Ecto neural progenitor cell (in vitro differentiated cells): ENCODE measurements at regions not wholly inside any gene's neighbourhood (a gene's known extent, or its start where the extent isn't known, plus 50 kb on each side); places are given as distances from the start of the nearest gene placed in this dataset.
"Not testable (repeated sequence)": the region's sequence is repeated elsewhere in the genome, so short reads cannot be mapped to it uniquely, and the experiment has no call there.

ENCODE experiments used
- DNase-seq: peaks from one replicate; pipeline ENCODE4 v3.0.0-alpha.2; 2018; ENCODE audit warnings: low spot score

DNA sequence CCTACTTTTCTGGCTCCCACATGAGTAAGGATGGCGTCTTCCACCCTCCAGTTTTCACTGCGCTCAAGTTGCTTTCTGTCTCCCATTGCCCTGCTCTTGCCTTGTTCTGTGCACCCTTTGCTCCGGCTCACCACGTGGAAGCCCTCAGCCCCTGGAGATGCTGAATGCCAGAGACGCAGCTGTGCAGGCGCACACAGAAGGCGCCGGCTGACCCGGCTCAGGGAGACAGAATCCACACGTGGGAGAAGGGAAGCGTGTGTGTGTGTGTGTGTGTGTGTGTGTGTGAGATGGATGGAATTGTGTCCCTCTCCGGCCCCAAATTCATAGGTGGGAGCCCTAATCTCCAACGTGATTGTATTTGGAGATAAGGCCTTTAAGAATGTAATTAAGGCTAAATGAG, 118.2 kb upstream of the ERRFI1 start:
- no peak for DNase-seq

DNA sequence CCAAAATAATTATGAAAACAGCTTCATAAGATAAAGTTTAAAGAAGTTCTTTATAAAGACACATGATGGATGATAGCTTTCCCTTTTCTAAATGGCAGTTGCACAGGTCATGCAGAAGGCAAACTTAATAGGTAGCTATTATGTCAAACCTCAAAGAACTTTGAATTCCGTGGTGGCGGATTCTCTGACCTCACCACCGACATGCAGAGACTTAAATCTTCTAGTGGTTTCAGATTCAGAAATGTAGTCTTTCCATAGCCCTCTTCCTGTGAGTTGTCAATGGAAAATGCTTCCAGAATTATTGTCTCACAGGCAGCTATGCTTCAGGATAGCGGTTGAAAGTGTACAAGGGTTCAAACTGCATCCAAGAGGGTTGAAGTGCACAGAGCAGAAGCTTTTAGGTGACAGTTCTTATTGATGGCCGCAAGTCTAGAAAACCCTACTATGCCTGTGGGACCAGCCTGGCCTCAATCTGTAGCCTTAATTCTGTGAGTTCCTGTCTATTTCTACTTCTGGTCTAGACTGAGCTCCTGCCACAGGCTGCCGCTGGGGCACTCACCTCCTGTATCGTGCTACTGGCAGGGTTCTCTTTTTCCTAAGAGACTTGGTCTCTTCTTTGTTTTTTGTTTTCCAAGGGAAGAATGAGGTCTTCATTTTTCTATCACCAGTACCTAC, 117.0 kb upstream of the ERRFI1 start:
- DNase-seq = no peak

DNA sequence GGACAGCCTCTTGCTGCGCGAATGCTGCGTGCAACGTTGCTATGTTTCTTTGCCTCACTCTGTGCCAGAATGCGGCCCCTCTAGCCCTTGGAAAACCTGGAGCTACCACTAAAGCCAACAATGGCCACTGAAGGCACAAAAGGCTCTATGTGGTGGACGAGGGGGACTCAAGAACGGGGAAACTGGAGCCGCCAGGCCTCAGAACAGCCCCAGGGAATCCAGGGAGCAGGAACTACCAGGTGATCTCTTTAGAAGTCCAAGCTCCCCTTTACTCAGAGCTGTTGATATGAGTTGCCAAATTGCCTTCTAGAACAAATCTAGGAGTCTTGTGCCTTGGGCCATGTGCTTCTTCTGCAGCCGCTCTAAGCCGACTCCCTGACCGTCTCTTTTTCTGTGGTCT, 113.8 kb upstream of the ERRFI1 start:
- no peak for DNase-seq

DNA sequence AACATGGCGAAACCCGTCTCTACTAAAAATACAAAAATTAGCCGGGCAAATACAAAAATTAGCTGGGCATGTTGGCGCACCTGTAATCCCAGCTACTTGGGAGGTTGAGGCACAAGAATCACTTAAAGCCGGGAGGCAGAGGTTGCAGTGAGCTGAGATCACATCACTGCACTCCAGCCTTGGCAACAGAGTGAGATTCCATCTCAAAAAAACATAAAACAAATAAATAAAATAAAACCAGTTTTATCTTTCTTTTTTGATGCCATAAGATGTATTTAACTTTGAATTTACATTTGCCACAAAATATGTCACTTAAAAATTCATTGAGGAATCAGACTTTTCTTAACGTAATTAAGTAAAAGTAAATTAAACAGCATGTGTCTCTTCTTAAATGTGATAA, 113.3 kb upstream of the ERRFI1 start:
- DNase-seq = no peak

DNA sequence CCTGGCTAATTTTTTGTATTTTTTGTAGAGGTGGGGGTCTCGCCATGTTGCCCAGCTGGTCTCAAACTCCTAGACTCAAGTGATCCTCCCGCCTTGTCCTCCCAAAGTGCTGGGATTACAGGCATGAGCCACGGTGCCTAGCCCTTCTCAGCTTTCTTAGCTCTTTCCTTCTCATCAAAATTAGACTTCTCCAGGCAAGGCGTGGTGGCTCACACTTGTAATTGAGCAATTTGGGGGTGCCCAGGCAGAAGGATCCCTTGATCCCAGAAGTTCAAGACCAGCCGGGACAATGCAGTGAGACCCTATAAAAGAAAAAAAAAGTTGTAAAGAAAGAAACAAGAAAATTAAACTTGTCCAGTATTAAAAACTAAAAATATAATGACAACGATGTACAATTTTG, 112.6 kb upstream of the ERRFI1 start:
- DNase-seq = no peak

DNA sequence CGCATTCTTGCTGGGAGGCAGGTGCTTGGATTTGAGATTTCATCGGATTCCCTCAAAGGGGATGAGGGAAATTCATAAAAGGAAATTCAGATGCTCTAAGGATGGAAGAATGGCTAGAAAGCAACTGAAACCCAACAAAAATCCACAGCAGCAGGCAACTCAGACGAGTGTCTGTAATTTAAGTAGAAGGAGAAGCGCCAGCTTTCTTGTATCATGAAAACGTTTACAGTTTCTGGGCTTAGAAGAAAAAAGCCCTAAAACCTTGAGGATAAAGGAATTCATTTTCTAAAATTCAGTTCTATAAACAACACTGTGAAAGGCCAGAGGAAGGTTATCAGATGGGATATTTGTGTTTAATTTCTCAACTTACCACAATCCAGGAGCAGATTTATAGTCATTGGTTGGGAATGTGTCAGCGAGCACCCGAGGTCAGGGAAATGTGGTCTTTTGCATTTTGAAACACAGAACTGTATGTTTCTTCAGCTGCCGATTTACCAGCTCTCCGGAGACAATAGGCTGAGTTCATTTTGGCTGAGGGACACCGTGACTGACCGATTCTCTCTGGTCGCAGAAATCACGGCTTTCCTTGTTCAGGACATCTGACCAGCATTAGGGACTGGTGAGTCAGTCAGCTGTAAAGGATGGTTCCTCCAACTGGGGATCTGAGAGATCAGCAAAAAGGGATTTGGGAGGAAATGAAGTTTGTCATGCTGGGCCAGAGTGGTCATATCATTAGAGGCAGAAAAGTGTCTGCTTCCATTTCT, 111.6 kb upstream of the ERRFI1 start:
- DNase-seq = peak; percentile 70

DNA sequence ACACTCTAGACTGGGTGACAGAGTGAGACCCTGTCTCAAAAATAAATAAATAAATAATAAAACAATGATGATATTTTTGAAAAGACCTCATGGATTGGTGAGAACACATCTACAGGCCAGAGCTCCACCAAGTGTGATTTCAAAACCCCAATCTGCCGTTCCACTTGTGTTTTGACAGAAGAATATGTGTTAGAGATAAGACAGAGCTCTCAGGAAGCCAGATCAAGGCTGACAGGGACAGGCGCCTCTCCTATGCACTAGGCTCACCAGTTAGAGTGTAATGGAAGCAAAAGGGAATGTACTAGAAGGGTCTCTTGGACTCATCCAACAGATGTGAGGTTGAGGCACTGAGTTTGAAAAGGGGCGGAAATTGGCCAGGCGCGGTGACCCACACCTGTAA, 110.7 kb upstream of the ERRFI1 start:
- DNase-seq = no peak

DNA sequence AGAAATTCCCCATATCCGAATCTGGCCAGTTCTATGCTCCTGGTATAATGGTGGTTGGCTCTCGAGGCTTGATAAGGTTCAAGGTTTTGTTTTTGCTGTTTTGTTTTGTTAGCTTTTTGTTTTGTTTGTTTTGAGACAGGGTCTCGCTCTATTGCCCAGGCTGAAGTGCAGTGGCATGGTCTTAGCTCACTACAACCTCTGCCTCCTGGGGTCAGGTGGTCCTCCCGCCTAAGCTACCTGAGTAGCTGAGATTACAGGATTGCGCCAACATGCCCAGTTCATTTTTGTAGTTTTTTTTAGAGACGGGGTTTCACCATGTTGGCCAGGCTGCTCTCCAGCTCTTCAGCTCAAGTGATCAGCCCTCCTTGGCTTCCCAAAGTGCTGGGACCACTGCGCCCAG, 109.1 kb upstream of the ERRFI1 start:
- no peak for DNase-seq

DNA sequence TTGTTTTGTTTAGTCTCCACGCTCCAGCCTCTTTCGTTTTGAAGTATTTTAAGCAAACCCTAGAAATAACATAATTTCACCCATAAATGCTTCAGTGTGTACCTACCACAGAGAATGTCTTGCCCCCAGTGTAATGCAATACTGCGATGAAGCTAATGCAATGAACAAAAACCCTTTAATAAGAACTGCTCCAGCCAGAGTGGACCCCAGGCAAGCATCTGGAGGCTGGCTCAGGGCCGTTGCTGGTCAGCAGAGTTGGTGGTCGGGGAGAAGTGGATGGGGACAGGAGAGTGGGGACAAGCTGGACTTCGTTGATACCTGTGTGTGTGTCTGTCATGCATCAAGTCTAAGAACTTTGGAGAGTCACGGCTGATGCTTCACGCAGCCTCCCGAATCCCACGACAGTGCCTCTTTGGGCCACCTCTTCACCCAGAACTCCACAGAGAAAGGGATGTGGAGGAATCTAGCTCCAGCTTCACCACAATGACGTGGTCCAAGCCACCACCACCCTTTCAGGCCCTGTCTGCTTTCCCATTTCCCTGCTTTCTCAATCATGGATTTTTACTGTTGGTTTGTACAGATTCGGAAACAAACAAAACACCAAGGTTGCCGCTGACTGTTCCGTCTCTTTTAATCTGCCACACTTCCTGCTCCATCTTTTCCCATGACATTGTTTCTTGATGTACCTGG, 108.6 kb upstream of the ERRFI1 start:
- DNase-seq = no peak

DNA sequence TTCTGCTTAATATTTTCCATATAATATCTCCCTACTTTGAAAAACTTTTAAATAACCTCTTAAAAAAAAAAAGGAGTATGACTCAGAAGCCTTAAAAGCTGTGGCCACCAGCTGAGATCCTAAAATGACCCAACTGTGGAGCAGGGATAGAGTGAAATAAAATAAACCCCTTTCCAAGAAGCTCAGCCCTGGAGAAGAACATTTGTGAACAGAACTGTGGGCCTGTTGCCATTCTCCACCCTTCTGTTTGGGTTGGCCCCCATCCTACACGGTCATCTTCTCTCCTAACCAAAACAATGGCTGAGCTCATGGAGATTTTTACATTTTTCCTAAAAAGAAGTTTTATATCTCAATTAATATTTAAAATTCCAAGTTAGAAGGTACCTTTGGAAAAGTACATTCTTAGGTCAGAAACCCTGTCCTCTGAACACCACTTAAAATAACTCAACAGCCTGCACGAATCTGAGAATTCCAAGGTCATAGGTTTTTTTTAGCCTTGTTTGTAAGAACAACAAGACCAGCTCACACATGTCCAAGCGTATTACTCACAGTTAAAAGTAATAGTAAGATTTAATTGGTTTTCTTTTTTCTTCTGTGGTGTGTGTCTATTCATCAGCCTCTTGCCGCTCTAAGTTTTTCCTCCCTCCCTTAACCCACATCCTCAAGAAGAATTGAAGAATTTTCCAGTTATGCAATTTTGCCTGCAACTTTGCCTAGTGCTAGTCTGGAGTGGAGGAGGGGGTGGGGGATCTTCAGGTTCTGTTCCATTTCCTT, 107.7 kb upstream of the ERRFI1 start:
- no peak for DNase-seq

DNA sequence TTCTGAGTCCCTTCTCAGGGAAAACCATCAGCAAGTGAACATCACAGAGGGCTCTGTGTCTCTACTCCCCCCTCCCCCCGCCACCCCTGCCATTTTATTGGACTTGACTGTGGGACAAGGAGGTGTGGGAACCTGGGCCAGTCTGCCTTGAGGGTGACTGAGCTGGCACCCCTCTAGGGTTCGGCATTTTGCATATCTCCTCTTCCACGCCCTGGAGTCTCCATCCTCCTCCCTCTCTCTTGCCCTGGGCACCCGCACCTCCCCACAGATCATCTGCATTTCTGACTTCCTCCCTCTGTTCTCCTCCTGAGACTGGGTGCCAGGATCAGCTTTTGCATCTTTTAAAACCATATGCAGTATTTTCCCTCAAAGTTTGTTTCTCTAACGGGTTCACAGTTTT, 107.1 kb upstream of the ERRFI1 start:
- DNase-seq = no peak

DNA sequence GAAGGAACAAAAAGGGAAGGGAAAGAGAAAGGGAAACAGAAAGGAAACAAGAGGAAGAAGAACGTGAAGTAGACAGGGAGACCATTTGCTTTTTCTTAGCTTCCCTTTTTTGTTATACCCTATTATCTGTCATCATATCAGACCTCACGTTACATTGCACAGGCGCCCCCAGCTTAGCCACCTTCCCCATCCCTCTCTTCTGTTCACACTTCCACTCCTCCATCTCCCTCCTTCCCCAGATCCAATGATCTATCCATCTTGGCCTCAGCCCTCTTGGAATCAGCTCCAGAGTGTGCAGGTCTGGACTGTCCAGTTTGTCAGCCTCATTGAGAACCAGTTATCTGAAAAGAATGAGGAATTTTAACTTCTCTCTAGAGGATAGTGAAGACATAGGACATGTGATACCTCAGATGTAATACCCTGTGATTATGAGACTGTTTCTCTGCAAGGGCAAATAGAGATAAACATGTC, 101.1 kb upstream of the ERRFI1 start:
- no peak for DNase-seq

DNA sequence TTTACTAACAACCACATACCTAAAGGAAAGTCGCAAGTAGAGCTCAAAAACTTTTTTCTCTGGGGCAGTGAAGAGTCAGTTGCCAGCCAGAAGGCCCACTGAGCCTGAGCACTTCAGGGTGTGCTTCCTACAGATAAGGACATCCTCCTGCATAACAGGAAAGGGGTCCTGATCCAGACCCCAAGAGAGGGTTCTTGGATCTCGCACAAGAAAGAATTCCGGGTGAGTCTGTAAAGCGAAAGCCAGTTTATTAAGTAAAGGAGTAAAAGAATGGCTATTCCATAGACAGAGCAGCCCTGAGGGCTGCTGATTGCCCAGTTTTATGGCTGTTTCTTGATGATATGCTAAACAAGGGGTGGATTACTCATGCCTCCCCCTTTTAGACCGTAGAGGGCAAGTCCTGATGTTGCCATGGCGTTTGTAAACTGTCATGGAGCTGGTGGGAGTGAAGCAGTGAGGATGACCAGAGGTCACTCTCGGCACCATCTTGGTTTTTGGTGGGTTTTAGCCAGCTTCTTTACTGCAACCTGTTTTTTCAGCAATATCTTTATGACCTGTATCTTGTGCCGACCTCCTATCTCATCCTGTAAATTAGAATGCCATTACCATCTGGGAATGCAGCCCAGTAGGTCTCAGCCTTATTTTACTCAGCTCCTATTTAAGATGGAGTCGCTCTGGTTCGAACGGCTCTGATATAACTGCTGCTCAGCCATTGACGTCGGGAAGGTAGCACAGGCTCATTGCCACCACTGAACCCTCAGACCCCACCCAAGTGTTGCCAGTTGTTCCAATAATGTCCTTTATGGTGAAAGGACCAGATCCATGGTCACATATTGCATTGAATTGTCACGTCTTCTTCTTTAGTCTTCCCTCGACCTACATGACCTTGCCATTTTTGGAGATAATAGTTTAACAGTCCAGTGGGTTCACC, 96.6 kb upstream of the ERRFI1 start:
- DNase-seq = no peak

DNA sequence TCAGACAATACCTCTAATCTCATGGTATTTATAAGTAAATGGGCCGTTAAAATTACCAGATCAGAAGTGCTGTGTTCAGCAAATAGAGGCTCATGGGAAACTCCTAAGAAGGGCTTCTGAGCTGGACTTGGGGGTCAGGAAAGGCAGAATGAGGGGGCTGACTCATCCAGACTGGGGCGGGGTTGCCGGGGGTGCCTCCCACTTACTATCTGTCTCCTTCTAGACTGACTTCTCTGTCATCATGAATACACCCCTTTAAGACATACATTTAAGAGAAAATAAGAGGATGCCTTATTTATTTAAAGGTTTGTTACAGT, 96.0 kb upstream of the ERRFI1 start:
- DNase-seq = no peak

DNA sequence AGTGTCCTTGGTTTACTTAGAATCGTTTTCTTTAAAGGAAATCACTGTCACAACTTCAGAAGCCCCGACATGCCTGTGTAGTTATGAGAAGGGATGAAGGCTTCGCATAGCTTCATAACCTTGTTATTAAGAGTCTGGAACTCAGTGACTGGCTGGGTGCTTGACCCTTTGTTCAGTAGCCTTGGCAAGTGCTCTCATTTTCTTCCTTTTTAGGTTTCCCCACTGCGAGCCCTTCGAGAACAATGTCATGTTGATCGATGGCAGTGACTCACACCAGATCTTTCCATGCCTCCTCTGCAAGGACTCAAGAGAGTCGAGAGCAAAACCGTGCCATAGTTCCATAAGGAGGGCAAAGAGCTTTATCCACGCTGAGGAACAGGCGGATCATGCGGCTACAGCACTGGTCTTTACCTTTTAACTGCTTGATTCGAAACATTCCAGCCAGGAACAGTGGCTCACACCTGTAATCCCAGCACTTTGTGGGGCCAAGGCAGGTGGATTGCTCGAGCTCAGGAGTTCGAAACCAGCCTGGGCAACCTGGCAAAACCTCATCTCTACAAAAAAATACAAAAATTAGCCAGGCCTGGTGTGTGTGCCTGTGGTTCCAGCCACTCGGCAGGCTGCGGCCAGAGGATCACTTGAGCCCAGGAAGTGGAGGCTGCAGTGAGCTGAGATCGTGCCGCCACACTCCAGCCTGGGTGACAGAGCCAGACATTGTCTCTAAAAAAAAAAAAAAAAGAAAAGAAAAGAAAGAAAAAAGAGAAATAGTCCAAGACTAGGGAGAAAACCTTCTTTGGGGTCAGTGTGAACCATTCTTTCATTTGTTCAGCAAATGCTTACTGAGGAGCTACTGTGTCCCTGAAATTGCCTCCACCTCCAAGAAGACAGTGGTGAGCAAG, 95.4 kb upstream of the ERRFI1 start:
- no peak for DNase-seq

DNA sequence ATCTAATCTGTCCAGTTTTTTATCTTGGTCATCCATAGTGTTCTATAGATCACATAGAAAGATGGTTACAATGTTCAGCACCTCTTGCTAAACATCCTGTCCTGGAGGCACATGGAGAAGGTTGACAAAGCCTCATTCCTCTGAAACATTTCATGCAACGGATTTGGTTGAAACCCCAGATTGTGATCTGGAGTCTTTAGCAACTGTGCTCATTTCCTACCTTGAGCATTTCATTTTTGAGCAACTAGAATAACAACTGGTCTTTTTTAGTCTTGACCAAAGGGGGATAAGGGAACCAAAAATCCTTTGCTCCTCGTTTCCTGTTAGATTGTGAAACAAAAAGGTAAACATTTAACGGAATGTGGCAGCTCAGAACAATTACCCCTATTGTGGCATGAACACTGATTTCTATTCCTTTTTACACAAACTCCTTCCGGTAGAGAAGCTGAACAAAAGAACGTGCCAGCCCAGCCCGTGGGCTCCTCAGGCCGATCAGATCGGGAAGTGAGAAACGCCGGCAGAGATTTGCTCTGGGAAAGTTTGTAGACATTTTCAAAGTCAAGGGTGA, 94.7 kb upstream of the ERRFI1 start:
- DNase-seq = no peak

DNA sequence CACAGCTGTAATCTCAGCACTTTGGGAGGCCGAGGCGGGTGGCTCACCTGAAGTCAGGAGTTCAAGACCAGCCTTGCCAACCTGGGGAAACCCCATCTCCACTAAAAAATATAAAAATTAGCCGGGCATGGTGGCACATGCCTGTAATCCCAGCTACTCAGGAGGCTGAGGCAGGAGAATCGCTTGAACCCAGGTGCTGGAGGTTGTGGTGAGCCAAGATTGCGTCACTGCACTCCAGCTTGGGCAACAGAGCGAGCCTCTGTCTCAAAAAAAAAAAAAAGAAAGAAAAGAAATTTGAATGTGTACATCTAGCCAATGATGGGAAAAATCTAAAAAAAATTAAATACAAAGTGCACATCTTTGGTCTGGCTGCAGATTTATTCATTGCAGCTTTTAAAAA, 92.6 kb upstream of the ERRFI1 start:
- not testable (repeated sequence) for DNase-seq

DNA sequence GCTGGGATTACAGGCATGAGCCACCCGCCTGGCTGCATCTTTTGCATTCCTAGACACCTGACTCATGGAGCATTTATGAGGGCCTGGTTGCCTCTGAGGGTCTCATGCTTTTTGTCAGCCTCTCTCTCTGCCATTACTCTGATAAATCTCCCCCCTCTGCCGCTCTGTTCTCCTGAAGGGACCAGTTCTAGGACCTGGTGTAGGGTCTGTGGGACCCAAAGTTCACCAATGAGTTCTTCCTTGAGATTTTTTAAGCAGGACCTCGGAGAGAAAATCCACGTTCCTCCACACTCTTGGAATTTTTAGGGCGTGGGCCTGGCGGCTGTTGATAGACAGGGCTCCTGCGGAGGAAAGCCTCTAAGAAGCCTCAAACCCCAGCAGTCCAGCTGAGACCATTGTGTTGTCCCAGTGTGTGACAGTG, 91.9 kb upstream of the ERRFI1 start:
- DNase-seq = no peak

DNA sequence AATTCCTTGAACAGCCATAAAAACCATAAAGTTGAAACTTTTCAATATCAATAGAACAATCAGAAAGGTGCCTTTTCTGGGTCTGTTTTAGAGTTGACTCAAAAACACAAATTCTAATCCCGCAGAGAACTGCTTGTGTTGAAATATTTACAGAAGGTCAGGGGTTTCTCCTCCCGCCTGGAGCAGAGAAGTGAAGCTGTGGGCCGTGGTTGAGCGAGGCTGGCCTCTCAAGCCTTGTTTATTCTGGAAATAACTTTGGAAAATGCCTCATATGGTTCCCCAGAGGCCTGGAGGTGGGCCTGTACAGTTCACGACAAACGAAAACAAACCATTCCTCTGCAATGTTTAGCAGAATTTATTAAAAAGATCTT, 90.8 kb upstream of the ERRFI1 start:
- no peak for DNase-seq

DNA sequence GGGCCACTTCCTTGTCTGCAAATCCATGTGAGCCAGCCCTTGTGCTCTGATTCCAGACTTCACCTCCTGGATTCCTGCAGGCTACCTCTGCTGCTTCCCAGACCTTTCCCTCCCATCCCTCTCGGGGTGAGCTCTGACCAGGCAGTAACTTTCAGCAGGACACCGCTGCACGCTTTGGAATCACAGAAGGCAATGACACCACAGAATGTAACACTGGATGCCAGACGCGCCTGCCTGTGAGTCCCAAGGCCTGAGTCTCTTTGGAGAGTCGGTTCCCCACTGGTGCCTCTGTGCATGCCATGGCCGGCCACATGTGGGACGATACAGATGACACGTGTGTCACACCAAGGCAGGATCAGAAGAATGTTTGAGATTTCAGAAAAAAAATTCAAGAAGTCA, 89.7 kb upstream of the ERRFI1 start:
- DNase-seq = no peak
